Stimulated activated CD4-positive, alpha-beta T cell treated with anti-CD3 and anti-CD28 coated beads, Interleukin-4, amount 100 ng/mL, for 1 hour (primary cell): ENCODE measurements at regions not wholly inside any gene's neighbourhood (a gene's known extent, or its start where the extent isn't known, plus 50 kb on each side); places are given as distances from the start of the nearest gene placed in this dataset.

ENCODE experiments used
- DNase-seq: peaks from one replicate; pipeline ENCODE4 v3.0.0-alpha.2; 2020

- no peak for DNase-seq
These were observed 55.9 kb upstream of the AHR start for GRCh38 chr7:17242504-17242903.

GRCh38 chr7:17244786-17245185 is 53.7 kb upstream of the AHR start:
- DNase-seq: no peak

DNA sequence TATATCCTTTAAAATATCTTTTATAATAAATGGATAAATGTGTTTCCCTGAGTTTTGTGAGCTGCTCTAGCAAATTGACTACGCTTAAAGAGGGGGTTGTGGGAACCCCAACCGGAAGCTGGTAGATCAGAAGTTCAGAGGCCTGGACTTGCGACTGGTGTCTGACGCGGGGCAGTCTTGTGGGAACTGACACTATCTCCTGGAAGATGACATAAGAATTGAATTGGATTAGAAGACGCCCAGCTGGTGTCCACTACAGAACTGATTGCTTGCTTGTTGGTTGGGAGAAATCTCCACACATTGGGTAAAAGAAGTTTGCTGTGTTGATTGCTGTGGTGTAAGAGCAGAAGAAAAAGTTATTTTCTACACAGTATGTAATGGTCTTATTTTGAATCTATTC is 51.1 kb upstream of the AHR start:
- no peak for DNase-seq

DNA sequence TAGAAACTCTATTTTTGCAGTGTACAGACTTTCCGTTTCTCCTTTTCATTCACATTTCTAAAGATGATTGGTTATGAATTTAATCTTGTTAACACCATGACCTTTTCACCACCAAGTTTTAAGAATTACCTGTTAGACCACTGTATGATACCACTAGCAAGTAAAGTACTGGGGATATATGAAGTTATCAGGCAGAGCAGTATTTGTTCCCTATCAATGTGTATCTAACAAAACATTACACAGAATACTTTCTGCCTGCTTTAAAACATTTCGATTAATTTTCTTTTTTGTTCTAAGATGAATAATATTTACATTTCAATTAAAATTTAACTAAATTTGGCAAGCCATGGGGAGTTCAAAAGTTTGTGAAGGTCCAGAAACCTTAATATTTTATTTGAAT is 49.9 kb upstream of the AHR start:
- no peak for DNase-seq
